ENCODE measurements at regions not wholly inside any gene's neighbourhood (a gene's known extent, or its start where the extent isn't known, plus 50 kb on each side); places are given as distances from the start of the nearest gene placed in this dataset.
"Not testable (repeated sequence)": the region's sequence is repeated elsewhere in the genome, so short reads cannot be mapped to it uniquely, and the experiment has no call there.

DNA sequence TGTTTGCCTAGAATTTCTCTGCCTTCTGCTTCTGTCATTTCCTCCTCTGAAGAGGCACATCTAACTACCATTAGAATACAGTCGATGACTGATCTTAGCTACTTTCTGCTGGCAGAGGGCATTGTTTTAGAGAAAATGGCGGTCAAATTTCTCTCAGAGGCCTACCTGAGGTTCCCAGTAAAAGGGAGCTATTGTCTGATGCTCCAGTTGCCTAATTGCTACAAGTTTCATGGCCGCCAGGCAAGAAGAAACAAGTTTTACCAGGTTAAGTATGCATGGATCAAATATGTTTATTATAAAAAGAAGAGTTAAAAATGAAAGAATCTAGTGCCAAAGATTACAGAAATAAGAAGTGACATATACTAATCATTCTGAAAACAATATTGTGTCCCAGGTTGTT, 416.6 kb downstream of the DSC3 start:
- no peak overlapping the region for H3K27ac Mint-ChIP-seq
- DNase-seq (ENCODE audit: low spot score in 2 of 2) = no peak
- H3K36me3 Mint-ChIP-seq = peaks cover 0 to 8% of the 10 kb centered on the region in 2 donors
- H3K9me3 Mint-ChIP-seq = peaks cover 24 to 28% of the 10 kb centered on the region in 2 donors
- no peak for ATAC-seq

DNA sequence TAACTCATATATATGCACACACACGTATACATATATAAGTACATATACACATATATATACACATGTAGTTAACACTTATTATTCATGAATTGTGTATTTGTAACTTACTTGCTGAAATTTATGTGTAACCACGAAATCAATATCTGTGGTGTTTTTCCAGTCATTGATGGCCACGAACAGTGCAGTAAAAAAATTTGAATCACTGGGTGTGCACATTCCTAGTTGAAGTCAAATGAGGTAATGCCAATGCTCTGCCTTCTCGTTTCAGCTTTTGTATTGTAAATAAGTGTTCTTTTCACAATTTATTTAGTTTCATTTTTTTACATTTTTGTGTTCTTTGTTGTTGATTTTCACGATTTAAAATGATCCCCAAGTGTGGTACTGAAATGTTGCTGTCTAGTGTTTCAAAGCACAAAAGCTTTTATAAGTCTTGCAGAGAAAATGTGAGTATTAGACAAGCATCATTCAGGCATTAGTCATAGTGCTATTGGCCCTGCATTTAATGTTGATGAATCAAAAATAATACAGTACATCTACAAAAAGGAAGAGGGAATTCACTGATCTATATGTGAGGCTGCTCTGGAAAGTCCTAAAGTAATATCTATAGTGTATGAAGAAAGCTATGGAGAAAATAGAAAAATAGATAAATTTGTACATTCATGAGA, 419.0 kb downstream of the DSC3 start:
- Mint-ChIP-seq H3K9me3 (peaks cover 16 to 35% of the 10 kb centered on the region in 2 donors), H3K27ac (no peak overlapping the region)

DNA sequence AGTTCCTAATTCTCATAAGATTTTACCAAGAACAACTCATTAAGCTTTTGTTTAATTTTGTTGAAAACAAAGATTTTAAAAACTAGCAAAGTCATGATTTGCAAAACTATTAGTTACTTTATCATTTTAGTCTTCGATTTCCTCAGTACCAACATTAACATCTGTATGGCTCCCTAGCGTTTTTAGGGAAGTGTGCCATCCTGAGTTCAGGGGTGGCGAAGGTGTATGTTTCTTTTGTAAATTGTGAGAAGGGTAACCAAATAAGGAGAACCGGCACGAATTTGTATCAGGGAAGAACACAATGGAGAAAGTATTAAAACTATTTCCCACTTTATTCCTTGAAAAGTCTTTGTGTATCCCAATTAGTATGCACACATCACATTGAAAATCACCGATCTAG, 419.9 kb downstream of the DSC3 start:
- DNase-seq (ENCODE audit: low spot score in 2 of 2) (no peak), ATAC-seq (no peak)
- peaks cover 0 to 4% of the 10 kb centered on the region in 2 donors for H3K36me3 Mint-ChIP-seq
- peaks cover 18 to 35% of the 10 kb centered on the region in 2 donors for H3K9me3 Mint-ChIP-seq
- H3K27ac Mint-ChIP-seq = no peak overlapping the region

More for the DNA sequence above, 419.0 kb downstream of the DSC3 start:
- ATAC-seq = no peak
- peaks cover 0 to 4% of the 10 kb centered on the region in 2 donors for H3K36me3 Mint-ChIP-seq
- DNase-seq (ENCODE audit: low spot score in 2 of 2) = no peak

DNA sequence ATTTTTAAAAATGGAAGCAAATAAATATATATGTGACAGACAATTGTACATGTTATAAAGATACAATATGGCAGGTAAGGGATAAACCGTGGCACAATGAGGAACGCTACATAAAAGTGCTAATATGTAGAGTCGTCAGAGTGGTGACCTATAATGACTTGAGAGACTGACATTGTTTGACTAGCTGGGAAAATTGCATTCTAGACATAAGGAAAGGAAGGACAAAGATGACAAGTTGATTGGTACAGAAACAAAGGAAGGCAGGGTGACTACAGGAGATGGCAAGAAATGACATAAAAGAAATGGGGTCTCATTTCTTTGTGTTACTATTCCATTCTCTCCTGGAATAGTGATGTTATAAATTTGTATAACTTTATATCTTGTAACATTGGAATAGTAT, 420.4 kb downstream of the DSC3 start:
- DNase-seq (ENCODE audit: low spot score in 2 of 2) = no peak
- ATAC-seq = no peak
- peaks cover 0 to 4% of the 10 kb centered on the region in 2 donors for H3K36me3 Mint-ChIP-seq
- H3K27ac Mint-ChIP-seq = no peak overlapping the region
- peaks cover 18 to 35% of the 10 kb centered on the region in 2 donors for H3K9me3 Mint-ChIP-seq

DNA sequence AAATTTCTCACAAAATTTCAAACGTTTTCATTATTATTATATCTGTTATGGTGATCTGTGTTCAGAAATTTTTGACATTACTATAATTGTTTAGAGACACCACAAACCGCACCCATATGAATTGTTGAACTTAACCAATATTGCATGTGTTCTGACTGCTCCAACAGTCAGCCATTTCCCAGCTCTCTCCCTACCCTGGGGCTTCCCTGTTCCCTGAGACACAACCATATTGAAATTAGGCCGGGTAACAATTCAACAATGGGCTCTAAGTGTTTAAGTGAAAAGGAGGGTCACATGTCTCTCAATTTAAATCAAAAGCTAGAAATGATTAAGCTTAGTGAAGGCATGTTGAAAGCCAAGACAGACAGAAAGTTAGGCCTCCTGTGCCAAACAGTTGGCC, 424.0 kb downstream of the DSC3 start:
- ATAC-seq (no peak), DNase-seq (ENCODE audit: low spot score in 2 of 2) (no peak)
- Mint-ChIP-seq H3K36me3 (peaks cover 0 to 4% of the 10 kb centered on the region in 2 donors), H3K27ac (no peak overlapping the region), H3K9me3 (peaks cover 18 to 24% of the 10 kb centered on the region in 2 donors)

DNA sequence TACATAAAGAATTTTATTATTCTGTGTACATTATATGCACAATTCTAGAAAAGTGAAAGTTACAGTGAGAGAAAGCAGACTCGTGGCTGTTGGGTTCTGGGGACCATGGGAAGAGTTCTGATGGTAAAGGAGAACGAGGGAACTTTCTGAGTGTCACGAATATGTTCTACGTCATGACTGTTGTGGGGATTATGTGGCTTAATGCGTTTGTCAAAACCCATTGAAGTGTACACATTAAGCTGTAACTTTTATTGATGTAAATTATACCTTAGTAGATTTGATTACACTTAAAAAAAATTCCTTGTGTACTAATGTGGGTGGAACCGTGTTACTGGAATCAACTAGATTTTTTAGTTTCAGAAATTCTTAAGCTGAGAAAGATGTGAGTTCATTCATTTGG, 426.1 kb downstream of the DSC3 start:
- DNase-seq (ENCODE audit: low spot score in 2 of 2) (no peak), ATAC-seq (no peak)
- H3K9me3 Mint-ChIP-seq = peaks cover 21 to 24% of the 10 kb centered on the region in 2 donors
- H3K36me3 Mint-ChIP-seq = no peaks in the 10 kb centered on the region
- H3K27ac Mint-ChIP-seq = no peak overlapping the region

DNA sequence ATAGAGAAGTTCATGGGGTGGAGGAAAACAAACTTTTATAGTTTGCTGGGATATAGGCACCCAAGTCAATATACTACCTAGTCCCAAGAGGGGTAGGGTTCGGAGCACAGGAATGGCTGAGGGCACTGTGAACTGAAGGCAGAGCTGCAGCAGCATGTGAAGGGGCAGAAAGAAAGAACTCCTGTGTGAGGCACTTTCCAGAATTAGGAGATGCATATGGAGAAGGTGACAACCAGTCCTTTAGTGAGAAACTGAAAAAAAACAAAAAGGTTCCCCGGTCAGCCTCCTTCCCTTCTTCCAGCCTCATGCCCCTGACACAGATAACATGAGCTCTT, 429.1 kb downstream of the DSC3 start:
- Mint-ChIP-seq H3K27ac (no peak overlapping the region), H3K36me3 (no peaks in the 10 kb centered on the region), H3K9me3 (peaks cover 17 to 19% of the 10 kb centered on the region in 2 donors)
- DNase-seq (ENCODE audit: low spot score in 2 of 2) = no peak
- ATAC-seq = no peak

DNA sequence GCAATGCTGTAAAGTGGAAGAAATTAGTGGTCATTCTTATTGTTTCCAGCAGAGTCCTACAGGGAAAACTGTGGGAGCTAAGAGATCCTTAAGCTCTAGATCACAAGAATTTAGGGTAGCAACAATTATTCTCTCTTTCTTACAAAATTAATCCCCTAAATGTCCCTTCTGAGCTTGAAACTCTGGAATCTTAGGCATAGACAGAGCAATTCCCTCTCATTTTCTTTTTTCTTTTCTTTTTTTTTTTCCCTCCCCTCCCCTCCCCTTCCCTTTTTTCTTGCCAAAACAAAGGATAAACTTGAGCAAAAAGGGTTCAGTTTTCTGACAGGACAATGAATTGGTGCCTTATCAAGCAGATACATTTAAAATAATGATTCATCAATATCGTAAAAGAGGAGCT, 441.0 kb downstream of the DSC3 start:
- no peak overlapping the region for H3K27ac Mint-ChIP-seq
- no peak for ATAC-seq
- peaks cover 8 to 21% of the 10 kb centered on the region in 2 donors for H3K9me3 Mint-ChIP-seq
- DNase-seq (ENCODE audit: low spot score in 2 of 2) = no peak
- H3K36me3 Mint-ChIP-seq = no peaks in the 10 kb centered on the region

DNA sequence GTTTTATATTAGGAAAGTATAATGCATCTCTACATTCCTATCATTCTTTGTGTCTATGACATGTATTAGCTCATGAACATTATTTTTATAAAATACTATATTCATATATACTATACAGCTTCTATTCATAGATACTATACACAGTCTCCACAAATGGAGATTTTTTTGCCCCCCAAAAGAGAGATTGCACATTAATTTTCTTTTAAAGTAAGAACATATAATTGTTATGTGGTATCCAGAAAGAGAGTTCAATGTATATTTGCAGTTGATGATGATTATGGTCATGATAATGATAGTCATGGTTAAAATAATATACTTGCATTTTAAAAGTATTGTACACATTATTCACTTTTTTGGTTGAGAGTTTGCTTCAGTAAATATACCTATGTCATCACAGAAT, 445.3 kb downstream of the DSC3 start:
- ATAC-seq = no peak
- Mint-ChIP-seq H3K9me3 (peaks cover 17 to 26% of the 10 kb centered on the region in 2 donors), H3K27ac (no peak overlapping the region), H3K36me3 (peaks cover 0 to 10% of the 10 kb centered on the region in 2 donors)
- DNase-seq (ENCODE audit: low spot score in 2 of 2) = no peak

DNA sequence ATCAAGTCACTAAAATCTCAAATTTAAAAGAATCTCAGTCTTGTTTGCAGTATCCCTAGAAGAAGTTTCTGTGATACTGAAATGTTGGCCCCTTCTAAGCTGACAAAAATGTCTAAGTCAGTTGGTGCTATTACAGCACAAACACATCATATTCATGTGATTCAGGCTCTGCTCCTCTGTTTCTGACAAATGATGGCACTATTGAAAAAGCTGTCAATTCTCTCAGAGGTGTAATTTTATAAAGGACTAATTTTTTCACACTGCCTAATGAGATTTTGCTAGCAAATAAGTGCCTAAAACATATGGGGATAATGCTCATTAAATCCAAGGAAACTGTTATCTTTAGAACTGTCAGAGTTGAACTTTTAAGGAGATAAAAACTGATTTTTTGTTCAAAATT, 445.9 kb downstream of the DSC3 start:
- Mint-ChIP-seq H3K9me3 (peaks cover 17 to 26% of the 10 kb centered on the region in 2 donors), H3K27ac (no peak overlapping the region), H3K36me3 (peaks cover 0 to 10% of the 10 kb centered on the region in 2 donors)
- DNase-seq (ENCODE audit: low spot score in 2 of 2) (no peak), ATAC-seq (no peak)

DNA sequence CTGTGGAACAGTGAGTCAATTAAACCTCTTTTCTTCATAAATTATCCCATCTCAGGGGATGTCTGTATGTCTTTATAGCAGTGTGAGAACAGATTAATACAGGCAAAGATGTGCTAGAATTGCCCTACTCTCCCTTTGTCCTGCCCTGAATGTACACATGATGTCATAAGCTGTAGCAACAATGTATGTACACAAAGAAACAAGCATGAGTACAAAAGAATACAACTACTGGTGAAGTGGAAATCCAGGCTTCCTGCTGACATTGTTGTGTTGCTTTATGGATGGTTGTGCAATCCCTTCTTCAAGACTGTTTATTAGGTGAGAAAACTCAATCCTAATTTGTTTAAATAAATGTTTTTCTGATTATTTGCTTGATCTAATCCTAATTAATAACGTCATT, 446.6 kb downstream of the DSC3 start:
- Mint-ChIP-seq H3K36me3 (peaks cover 0 to 10% of the 10 kb centered on the region in 2 donors), H3K27ac (no peak overlapping the region), H3K9me3 (peaks cover 17 to 26% of the 10 kb centered on the region in 2 donors)
- ATAC-seq (no peak), DNase-seq (ENCODE audit: low spot score in 2 of 2) (no peak)

DNA sequence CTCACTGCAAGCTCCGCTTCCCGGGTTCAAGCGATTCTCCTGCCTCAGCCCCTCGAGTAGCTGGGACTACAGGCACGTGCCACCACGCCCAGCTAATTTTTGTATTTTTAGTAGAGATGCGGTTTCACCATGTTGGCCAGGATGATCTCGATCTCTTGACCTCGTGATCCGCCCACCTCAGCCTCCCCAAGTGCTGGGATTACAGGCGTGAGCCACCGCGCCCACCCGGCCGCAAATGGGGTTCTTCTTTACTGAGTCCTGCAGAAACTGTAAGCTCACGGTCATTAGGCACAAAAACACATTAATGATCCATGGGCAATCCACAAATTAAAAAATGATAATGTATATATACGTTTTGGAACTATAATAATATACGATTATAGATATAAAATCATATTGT, 447.6 kb downstream of the DSC3 start:
- ATAC-seq; H3K27ac Mint-ChIP-seq; H3K36me3 Mint-ChIP-seq; DNase-seq (ENCODE audit: low spot score in 2 of 2): not testable (repeated sequence)
- H3K9me3 Mint-ChIP-seq = peaks cover 17 to 26% of the 10 kb centered on the region in 2 donors

DNA sequence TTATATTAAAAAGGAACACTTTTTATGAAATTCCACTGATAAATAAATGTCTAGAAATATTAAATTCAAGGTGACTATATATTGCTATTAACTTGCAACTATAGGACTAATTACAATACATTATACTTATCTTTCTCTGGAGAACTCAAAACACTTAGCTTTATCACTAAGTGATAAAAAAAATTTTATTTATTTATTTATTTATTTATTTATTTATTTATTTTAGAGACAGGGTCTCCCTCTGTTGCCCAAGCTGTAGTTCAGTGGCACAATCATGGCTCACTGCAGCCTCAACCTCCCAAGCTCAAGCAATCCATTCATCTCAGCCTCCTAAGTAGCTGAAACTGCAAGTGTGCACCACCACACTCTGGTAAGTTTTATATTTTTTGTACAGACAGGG, 451.1 kb downstream of the DSC3 start:
- ATAC-seq (no peak), DNase-seq (ENCODE audit: low spot score in 2 of 2) (no peak)
- H3K36me3 Mint-ChIP-seq = peaks cover 0 to 10% of the 10 kb centered on the region in 2 donors
- H3K27ac Mint-ChIP-seq = no peak overlapping the region
- H3K9me3 Mint-ChIP-seq = peaks cover 25 to 28% of the 10 kb centered on the region in 2 donors

DNA sequence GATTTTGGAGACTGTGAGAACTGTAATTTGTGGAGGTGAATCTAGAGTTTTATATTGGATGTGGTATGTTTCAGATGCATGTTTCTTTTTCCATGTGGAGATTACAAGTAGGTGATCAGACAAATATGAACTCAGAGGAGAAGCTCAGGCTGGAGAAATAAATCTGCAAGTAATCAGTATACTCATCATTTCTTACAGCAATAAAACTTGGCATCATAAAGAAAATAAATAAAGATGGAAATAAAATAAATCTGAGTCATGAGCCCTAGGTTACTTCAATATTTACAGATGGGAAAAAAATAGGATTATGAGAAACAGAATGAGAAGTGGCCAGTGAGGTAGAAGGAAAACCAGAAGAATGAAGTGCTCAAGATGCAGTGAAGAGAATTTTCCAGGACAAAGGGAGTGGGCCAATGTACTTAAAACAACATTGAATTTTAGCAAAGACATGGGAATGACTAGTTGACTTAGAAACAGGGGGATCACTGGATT, 453.8 kb downstream of the DSC3 start:
- peaks cover 0 to under 1% of the 10 kb centered on the region in 2 donors for H3K36me3 Mint-ChIP-seq
- no peak overlapping the region for H3K27ac Mint-ChIP-seq
- DNase-seq (ENCODE audit: low spot score in 2 of 2) (no peak), ATAC-seq (no peak)
- H3K9me3 Mint-ChIP-seq = peaks cover 21 to 24% of the 10 kb centered on the region in 2 donors

DNA sequence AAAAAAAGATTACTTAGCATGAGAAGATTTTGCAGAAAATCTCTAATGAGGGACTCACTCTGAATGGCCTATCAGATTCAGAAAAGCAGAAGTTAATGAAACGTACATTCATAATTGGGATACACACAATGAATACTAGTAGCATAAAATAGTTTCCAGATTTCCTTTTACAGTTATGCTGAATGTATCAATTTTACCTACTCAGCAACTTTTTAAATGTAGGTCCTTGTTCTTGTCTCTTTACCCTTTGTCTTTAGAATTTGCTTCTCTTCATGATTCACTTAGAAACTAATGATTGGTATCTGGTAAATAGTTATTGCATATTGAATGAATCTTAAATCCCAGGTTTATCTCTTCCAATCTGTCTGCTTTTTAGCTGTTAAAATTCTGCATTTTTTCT, 458.8 kb downstream of the DSC3 start:
- DNase-seq (ENCODE audit: low spot score in 2 of 2) (no peak), ATAC-seq (no peak)
- Mint-ChIP-seq H3K36me3 (no peaks in the 10 kb centered on the region), H3K27ac (no peak overlapping the region), H3K9me3 (peaks cover 18 to 24% of the 10 kb centered on the region in 2 donors)

DNA sequence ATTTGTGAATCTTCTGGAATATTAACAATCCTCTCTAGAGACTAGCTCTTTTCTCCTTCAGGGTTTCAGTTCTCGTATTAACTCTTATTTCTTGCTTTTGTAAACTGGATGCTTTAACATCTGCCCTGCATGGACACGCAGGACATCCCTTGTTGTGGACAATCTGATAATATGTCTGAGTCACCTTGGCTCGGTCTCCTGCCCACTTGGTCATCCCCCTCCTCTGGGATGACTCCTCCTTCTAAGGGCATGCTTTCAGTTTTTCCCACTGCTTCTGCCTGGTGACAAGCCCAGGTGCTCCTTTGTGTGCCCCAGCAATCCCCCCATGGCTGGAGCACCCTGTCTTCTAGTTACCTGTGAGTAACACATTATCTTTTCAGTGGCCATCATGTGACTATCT, 460.5 kb downstream of the DSC3 start:
- no peak overlapping the region for H3K27ac Mint-ChIP-seq
- H3K9me3 Mint-ChIP-seq = peaks cover 11 to 17% of the 10 kb centered on the region in 2 donors
- no peaks in the 10 kb centered on the region for H3K36me3 Mint-ChIP-seq
- ATAC-seq (no peak), DNase-seq (ENCODE audit: low spot score in 2 of 2) (no peak)

DNA sequence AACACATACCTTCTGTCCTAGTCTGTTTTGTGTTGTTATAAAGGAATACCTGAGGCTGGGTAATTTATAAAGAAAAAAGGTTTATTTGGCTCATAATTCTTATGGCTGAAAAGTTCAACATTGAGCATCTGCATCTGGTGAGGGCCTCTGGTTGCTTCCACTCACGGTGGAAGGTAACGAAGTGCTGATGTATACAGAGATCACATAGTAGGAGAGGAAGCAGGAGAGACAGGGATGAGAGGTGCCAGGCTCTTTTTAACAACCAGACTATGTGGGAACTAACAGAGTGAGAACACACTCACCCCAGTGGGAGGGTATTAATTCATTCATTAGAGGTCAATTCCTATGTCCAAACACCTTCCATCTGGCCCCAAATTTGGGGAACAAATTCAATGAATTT, 463.8 kb downstream of the DSC3 start:
- peaks cover 6 to 13% of the 10 kb centered on the region in 2 donors for H3K9me3 Mint-ChIP-seq
- H3K36me3 Mint-ChIP-seq = no peaks in the 10 kb centered on the region
- no peak overlapping the region for H3K27ac Mint-ChIP-seq
- no peak for DNase-seq (ENCODE audit: low spot score in 2 of 2)
- no peak for ATAC-seq

DNA sequence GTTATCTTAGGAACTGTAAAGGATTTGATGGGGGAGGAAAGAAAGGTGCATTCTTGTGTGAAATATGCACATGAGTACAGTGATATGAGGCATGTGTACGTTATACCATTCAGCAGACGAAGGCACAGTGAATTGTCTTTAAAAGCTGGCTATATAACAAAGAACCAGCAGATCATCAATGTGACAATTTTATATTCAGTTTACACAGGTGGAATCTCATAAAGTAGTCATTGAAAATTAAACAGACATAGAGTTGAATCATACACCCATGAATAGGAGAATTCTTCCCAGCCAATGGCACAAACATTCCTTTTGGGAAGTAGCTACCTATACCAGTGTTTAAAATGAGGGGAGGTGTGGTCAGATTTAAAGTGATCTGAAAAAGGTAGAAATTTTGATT, 470.3 kb downstream of the DSC3 start:
- H3K9me3 Mint-ChIP-seq = peaks cover 16 to 19% of the 10 kb centered on the region in 2 donors
- H3K27ac Mint-ChIP-seq = no peak overlapping the region
- DNase-seq (ENCODE audit: low spot score in 2 of 2) (no peak), ATAC-seq (no peak)
- no peaks in the 10 kb centered on the region for H3K36me3 Mint-ChIP-seq
